Subcutaneous abdominal adipose tissue (tissue), 5 donors: ENCODE measurements at regions not wholly inside any gene's neighbourhood (a gene's known extent, or its start where the extent isn't known, plus 50 kb on each side); places are given as distances from the start of the nearest gene placed in this dataset.

ENCODE experiments used
- H3K27ac ChIP-seq: one replicate; pipeline ENCODE4 v1.7.0; 2013; ENCODE audit warnings: low read depth, mild to moderate bottlenecking, inconsistent platforms, low read length, moderate library complexity
- H3K27me3 ChIP-seq, 5 donors: one replicate each; pipeline ENCODE4 v1.7.0; 2013; ENCODE audit warnings: low read length in 5 of 5, inconsistent platforms in 1 of 5; ENCODE audit not compliant: control insufficient read depth in 5 of 5, insufficient read depth in 4 of 5
- H3K36me3 ChIP-seq, 5 donors: one replicate each; pipeline ENCODE4 v1.7.0; 2013; ENCODE audit warnings: low read length in 5 of 5; ENCODE audit not compliant: control insufficient read depth in 5 of 5, insufficient read depth in 5 of 5
- H3K4me1 ChIP-seq, 5 donors: one replicate each; pipeline ENCODE4 v1.7.0; 2013; ENCODE audit warnings: low read length in 5 of 5, mild to moderate bottlenecking in 3 of 5, moderate library complexity in 1 of 5; ENCODE audit not compliant: control insufficient read depth in 5 of 5, insufficient read depth in 5 of 5
- H3K4me3 ChIP-seq, 5 donors: one replicate each; pipeline ENCODE4 v1.7.0; 2013; ENCODE audit warnings: low read length in 5 of 5, low read depth in 1 of 5
- H3K9ac ChIP-seq, 5 donors: one replicate each; pipeline ENCODE4 v1.7.0; 2013; ENCODE audit warnings: low read length in 5 of 5, mild to moderate bottlenecking in 4 of 5, moderate library complexity in 3 of 5
- H3K9me3 ChIP-seq, 5 donors: one replicate each; pipeline ENCODE4 v1.7.0; 2013; ENCODE audit warnings: low read length in 5 of 5; ENCODE audit not compliant: control insufficient read depth in 5 of 5
- donor health status: healthy.
- donor health status: healthy.
- donor health status: healthy.
- donor health status: healthy.
- donor health status: healthy.

DNA sequence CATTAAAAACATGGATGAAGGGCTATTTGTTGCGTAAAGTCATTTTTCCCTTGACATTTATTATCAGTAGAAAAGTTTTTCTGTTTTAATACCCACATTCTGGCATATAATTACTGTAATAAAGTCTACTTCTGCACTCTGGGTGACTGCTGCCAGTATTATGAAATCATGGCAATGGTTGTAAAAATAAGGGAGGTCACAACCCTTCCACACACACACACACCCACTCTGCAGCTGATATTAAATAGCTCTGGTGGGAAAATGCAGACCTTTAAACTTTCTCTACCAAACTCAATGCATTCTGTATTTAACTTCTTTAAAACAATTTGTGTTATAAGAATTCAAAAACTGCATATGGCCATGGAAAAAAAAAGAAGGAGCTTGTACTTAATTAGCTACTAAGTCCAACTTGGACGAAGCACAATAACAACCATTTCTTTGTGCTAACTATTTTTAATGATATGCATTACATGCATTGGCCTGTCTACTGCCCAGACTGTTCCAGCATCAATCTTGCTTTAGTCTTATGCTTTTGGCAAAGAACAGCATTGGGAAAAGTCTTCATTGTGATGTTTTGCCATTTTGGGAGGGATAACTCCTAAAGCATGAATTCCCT lies 137.6 kb upstream of the MAP3K1 start:
- H3K36me3 ChIP-seq, result no peaks in the 10 kb centered on the region
- H3K9me3 ChIP-seq, result no peaks in the 10 kb centered on the region
- H3K9ac ChIP-seq, result no peak overlapping the region
- H3K27me3 ChIP-seq, result no peaks in the 10 kb centered on the region
- peak overlapping the region in 1 of 5 donors; percentile 9 for H3K4me3 ChIP-seq
- no peak overlapping the region for H3K27ac ChIP-seq
- peaks cover 0 to 27% (median 16%) of the 10 kb centered on the region in 5 donors for H3K4me1 ChIP-seq

DNA sequence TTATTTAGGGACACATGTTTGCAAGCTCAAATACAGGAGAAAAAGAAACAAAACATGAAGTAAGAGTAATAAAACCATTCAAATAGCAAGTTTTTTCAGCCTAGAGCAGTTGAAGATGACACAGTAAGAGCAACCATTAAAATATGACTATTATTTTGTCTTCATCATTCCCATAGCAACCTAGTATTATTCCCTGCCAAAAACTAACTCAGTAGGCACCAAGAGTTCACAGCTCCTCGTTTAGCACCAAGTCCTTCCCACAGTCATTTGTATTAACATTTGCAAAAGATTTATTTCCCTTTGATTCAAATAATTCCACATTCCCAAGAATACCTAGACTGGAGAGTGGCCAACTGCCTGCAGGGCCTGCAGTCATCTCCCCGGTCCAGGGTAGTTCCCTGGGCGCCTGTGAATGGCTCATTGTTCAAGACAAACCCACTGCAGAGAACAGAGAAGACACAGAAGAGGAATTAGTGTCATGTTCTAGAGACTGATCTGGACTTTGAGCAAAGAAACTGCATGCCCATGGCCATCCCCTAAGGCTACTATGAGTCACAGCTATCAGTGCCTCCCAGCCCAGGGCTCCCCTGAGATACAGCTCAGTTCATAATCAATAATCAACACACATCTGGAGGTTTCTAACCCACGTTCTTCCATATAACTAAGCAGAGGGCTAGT lies 139.1 kb upstream of the MAP3K1 start:
- Histone ChIP-seq H3K4me3 (no peak overlapping the region), H3K27ac (no peak overlapping the region), H3K36me3 (no peaks in the 10 kb centered on the region), H3K27me3 (no peaks in the 10 kb centered on the region), H3K9me3 (no peaks in the 10 kb centered on the region), H3K4me1 (peaks cover 0 to 27% (median 16%) of the 10 kb centered on the region in 5 donors), H3K9ac (no peak overlapping the region)

DNA sequence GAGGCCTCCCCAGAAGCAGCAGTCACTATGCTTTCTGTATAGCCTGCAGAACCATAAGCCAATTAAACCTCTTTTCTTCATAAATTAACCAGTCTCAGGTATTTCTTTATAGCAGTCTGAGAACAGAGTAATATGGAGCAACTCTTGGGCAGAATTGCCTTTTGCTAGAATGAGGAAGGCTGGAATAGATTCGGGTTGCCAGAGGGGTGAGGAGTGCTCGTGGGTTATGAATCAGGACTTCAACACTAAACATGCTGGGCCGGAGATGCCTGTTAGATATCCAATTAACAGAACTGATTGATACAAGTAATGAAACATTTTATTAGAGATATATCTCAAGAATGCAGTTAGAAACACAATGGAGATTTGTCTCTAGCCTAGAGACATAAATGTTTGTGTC lies 140.9 kb upstream of the MAP3K1 start:
- H3K9ac ChIP-seq, result no peak overlapping the region
- peaks cover 0 to 34% (median 24%) of the 10 kb centered on the region in 5 donors for H3K4me1 ChIP-seq
- H3K4me3 ChIP-seq, result no peak overlapping the region
- H3K36me3 ChIP-seq, result no peaks in the 10 kb centered on the region
- H3K9me3 ChIP-seq, result no peaks in the 10 kb centered on the region
- H3K27ac ChIP-seq, result no peak overlapping the region
- H3K27me3 ChIP-seq, result no peaks in the 10 kb centered on the region

DNA sequence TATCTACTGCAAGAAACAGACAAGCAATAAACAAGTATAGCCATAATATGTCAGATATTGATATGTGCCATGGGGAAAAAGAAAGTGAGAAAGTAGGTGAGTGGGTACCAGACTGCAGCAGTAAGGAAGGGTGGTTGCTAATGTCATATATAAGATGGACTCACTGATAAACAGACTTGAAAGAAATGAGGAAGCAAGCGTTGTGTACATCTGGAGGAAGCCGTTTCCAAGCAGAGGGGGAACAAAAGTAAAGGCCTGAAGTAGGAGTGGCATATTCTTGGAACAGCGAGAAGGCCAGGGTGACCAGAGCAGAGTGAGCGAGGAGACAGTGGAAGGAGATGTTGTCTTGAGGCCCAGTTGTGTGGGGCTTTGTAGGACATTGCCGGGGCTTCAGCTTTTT lies 142.2 kb upstream of the MAP3K1 start:
- H3K4me1 ChIP-seq, result peaks cover 0 to 32% (median 26%) of the 10 kb centered on the region in 5 donors
- no peak overlapping the region for H3K4me3 ChIP-seq
- H3K9ac ChIP-seq, result no peak overlapping the region

DNA sequence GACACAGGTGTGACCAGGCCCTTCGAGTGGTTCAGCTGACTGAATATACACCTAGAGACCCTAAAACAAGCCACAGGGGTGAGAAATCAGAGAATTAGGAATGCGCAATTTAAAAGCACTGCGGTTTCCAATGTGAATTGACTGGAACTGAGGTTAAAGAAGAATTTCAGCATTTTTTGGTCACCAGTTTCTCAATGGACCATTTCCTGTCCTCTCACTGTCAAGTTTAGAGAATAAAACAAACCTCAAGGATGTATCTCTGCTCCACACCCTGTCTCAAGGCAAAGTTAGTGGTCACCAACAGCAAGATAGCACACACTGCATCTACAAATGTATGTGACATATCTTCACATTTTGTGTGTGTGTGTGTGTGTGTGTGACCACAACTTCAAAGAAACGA lies 143.8 kb upstream of the MAP3K1 start:
- no peak overlapping the region for H3K4me3 ChIP-seq
- H3K27me3 ChIP-seq, result no peaks in the 10 kb centered on the region
- H3K4me1 ChIP-seq, result peaks cover 0 to 19% (median 17%) of the 10 kb centered on the region in 5 donors
- peaks cover 0 to 5% (median 4%) of the 10 kb centered on the region in 5 donors for H3K9me3 ChIP-seq
- no peak overlapping the region for H3K27ac ChIP-seq
- no peak overlapping the region for H3K9ac ChIP-seq
- no peaks in the 10 kb centered on the region for H3K36me3 ChIP-seq

More for the DNA sequence above, 142.2 kb upstream of the MAP3K1 start:
- Histone ChIP-seq H3K9me3 (no peaks in the 10 kb centered on the region), H3K36me3 (no peaks in the 10 kb centered on the region), H3K27me3 (no peaks in the 10 kb centered on the region), H3K27ac (no peak overlapping the region)

DNA sequence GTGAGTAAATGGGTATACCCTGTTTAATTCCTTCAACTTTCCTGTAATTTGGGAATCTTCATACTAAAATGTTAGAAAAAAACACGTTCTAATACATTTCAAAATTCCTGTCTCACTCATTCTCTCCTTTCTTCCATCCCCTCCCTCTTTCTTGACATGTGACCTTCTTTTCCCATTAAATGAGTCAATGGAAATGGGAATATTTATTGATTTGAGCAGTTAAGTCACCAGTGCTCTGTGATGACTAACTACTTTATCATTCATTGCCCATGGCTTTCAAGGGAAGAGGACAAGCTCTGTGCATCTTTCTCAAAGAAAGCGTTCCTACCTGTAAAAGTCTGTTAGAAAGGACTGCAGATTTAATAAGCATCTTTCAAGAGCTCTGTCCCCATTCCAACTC lies 144.4 kb upstream of the MAP3K1 start:
- Histone ChIP-seq H3K27ac (no peak overlapping the region), H3K4me3 (no peak overlapping the region), H3K4me1 (peaks cover 0 to 13% (median 11%) of the 10 kb centered on the region in 5 donors)

DNA sequence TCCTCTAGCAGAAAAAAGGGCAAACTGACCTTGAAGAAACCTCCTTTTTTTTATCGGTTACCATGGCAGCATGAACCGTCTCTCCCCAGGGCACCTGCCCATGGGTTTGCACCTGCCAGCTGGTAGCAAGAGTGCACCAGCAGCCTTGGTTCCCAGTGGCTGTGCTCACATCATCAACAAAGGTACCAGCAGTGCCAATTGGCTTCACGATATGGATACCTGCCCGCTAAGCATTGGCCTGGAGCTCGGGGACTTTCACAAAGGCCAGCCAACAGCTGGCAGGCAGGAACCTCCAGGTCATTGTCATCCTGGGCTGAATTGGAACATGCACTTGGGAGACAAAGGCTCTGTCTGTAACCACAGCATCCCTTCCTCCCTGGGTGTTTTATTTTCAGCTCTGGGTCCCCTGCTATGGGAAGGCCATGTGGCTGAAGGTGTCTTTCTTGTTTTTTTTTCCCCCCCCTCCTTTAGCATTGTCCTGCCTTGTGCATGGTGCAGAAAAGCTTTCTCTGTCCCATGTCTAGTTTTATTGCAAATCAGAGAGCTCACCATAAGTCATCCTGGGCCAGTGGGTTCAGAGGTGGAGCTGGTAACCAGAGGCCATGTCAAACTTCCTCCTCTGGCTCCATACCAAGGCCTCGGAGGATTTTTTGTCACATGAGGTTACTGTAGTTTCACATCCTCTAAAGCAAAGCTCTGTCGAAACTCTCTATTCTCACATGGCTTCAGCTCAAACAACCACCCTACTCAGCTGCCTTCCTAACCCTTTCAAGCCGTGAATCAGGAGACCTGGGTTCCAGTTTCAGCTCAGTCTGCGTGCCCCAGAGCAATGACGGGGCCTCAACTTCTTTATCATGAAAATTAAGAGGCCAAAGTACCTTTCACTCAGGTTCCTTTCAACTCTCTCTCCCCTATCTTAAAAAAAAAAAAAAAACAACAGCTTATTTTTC lies 145.5 kb upstream of the MAP3K1 start:
- Histone ChIP-seq H3K9ac (no peak overlapping the region), H3K4me1 (peaks cover 0 to 10% (median 9%) of the 10 kb centered on the region in 5 donors), H3K4me3 (no peak overlapping the region), H3K27me3 (no peaks in the 10 kb centered on the region), H3K36me3 (no peaks in the 10 kb centered on the region), H3K9me3 (peaks cover 0 to 7% (median 5%) of the 10 kb centered on the region in 5 donors), H3K27ac (peak overlapping the region; percentile 13)

More for the DNA sequence above, 144.4 kb upstream of the MAP3K1 start:
- H3K9me3 ChIP-seq, result peaks cover 0 to 7% (median 5%) of the 10 kb centered on the region in 5 donors
- H3K9ac ChIP-seq, result no peak overlapping the region
- H3K36me3 ChIP-seq, result no peaks in the 10 kb centered on the region
- H3K27me3 ChIP-seq, result no peaks in the 10 kb centered on the region

DNA sequence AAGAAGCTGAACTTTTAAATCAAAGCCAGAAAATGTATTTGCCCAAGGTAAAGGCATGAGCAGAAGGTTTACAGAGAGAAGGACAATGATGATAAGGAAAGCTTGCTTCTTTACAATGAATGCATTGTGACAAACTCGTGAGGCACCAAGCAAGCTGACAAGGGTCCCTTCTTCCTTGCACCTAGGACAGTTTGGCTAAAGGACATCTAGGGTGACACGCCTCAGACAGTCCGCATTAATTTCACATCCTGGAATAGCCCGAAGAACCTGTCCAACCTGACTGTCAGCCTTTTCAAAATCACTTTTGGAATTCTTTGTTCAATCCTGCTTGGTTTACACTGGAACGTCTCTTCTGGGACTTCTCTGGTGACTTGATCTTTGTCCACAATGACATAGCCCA lies 146.4 kb upstream of the MAP3K1 start:
- Histone ChIP-seq H3K9ac (no peak overlapping the region), H3K36me3 (no peaks in the 10 kb centered on the region), H3K4me3 (no peak overlapping the region), H3K27me3 (no peaks in the 10 kb centered on the region), H3K9me3 (peaks cover 0 to 7% (median 5%) of the 10 kb centered on the region in 5 donors), H3K27ac (no peak overlapping the region), H3K4me1 (peaks cover 0 to 10% (median 9%) of the 10 kb centered on the region in 5 donors)

DNA sequence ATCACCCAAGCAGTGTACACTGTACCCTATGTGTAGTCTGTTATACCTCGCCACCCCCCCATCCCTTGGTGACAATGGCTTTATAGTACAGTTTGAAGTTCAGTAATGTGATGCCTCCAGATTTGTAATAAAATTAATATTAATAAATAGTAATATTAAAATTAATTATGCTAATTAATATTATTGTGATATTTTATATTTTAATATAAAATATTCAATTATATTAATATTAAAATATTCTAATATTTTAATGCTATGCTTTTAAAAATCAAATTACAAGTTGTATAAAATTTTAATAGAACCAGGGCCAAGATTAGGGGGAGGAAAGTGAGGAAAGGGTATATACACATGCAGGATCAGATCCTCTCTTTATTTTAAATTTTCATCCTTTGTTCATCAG lies 147.7 kb upstream of the MAP3K1 start:
- Histone ChIP-seq H3K4me3 (no peak overlapping the region), H3K27ac (no peak overlapping the region), H3K9ac (no peak overlapping the region), H3K4me1 (peaks cover 0 to 10% (median 9%) of the 10 kb centered on the region in 5 donors), H3K27me3 (no peaks in the 10 kb centered on the region), H3K9me3 (peaks cover 0 to 7% (median 5%) of the 10 kb centered on the region in 5 donors), H3K36me3 (no peaks in the 10 kb centered on the region)
